ENCODE measurements at regions not wholly inside any gene's neighbourhood (a gene's known extent, or its start where the extent isn't known, plus 50 kb on each side); places are given as distances from the start of the nearest gene placed in this dataset.

GRCh38 chr10:125475815-125476214, 207.1 kb downstream of the TEX36 start:
- WGBS, 2 experiments (ENCODE audit: low coverage in 1 of 2, low lambda C conversion rate in 2 of 2, missing lambda C conversion rate in 2 of 2): 30 to 31% methylated on average over 2 of the region's 2 CpGs
- Histone ChIP-seq H2AFZ (no peak overlapping the region), H3K4me1 (ENCODE audit: insufficient read depth) (no peaks in the 10 kb centered on the region), H3K27ac (no peak overlapping the region), H3K79me2 (ENCODE audit: insufficient read depth) (no peaks in the 10 kb centered on the region), H3K4me2 (ENCODE audit: unreplicated experiment) (no peak overlapping the region), H3K9ac (no peak overlapping the region), H3K9me3 (ENCODE audit: low read depth) (no peaks in the 10 kb centered on the region), H4K20me1 (ENCODE audit: insufficient read depth) (no peaks in the 10 kb centered on the region), H3K4me3 (no peak overlapping the region), H3K9me2 (ENCODE audit: insufficient read depth) (no peaks in the 10 kb centered on the region), H3F3A (ENCODE audit: insufficient read depth) (no peaks in the 10 kb centered on the region), H3K36me3 (ENCODE audit: low read depth) (no peaks in the 10 kb centered on the region), H3K27me3 (replicated peaks; ENCODE audit: insufficient read depth) (peaks cover 9% of the 10 kb centered on the region; the same call in 1 of the 2 replicates)
- in situ Hi-C loops (cut with MboI): no loop called here
- DNase-seq: no peak
- no peak for TF ChIP-seq EZH2phosphoT487 (IDR thresholded peaks at IDR 0.05; ENCODE audit: insufficient read depth, low read depth)
- TF ChIP-seq EZH2 (IDR thresholded peaks at IDR 0.05; ENCODE audit: insufficient read depth, poor library complexity, severe bottlenecking): no peak

- Histone ChIP-seq H3K79me2 (ENCODE audit: insufficient read depth) (no peaks in the 10 kb centered on the region), H3K9ac (no peak overlapping the region), H4K20me1 (ENCODE audit: insufficient read depth) (no peaks in the 10 kb centered on the region), H3K27ac (no peak overlapping the region), H2AFZ (no peak overlapping the region), H3F3A (ENCODE audit: insufficient read depth) (no peaks in the 10 kb centered on the region), H3K9me2 (ENCODE audit: insufficient read depth) (no peaks in the 10 kb centered on the region), H3K27me3 (replicated peaks; ENCODE audit: insufficient read depth) (peaks cover 24% of the 10 kb centered on the region), H3K36me3 (ENCODE audit: low read depth) (no peaks in the 10 kb centered on the region), H3K4me2 (ENCODE audit: unreplicated experiment) (no peak overlapping the region), H3K4me1 (ENCODE audit: insufficient read depth) (no peaks in the 10 kb centered on the region), H3K9me3 (ENCODE audit: low read depth) (no peaks in the 10 kb centered on the region), H3K4me3 (no peak overlapping the region)
- in situ Hi-C loops (cut with MboI): no loop called here
- WGBS, 2 experiments (ENCODE audit: low coverage in 1 of 2, low lambda C conversion rate in 2 of 2, missing lambda C conversion rate in 2 of 2): 73 to 75% methylated on average over 7 of the region's 7 CpGs
- DNase-seq: no peak
- TF ChIP-seq EZH2 (IDR thresholded peaks at IDR 0.05; ENCODE audit: insufficient read depth, poor library complexity, severe bottlenecking): no peak
- TF ChIP-seq EZH2phosphoT487 (IDR thresholded peaks at IDR 0.05; ENCODE audit: insufficient read depth, low read depth): no peak
These were observed 209.7 kb downstream of the TEX36 start for GRCh38 chr10:125473143-125473793.

GRCh38 chr10:125472010-125472607, 210.9 kb downstream of the TEX36 start:
- no peak overlapping the region for H3K4me3 ChIP-seq
- H3K79me2 ChIP-seq (ENCODE audit: insufficient read depth): no peaks in the 10 kb centered on the region
- H3K36me3 ChIP-seq (ENCODE audit: low read depth): no peaks in the 10 kb centered on the region
- H3K9me2 ChIP-seq (ENCODE audit: insufficient read depth): no peaks in the 10 kb centered on the region
- H4K20me1 ChIP-seq (ENCODE audit: insufficient read depth): no peaks in the 10 kb centered on the region
- no peak overlapping the region for H3K4me2 ChIP-seq (ENCODE audit: unreplicated experiment)
- H3K27me3 ChIP-seq (replicated peaks; ENCODE audit: insufficient read depth): peaks cover 28% of the 10 kb centered on the region
- H3K9ac ChIP-seq: no peak overlapping the region
- no peak overlapping the region for H3K27ac ChIP-seq
- DNase-seq: no peak
- H2AFZ ChIP-seq: no peak overlapping the region
- in situ Hi-C loops (cut with MboI): no loop called here
- H3K4me1 ChIP-seq (ENCODE audit: insufficient read depth): no peaks in the 10 kb centered on the region
- 51 to 52% methylated on average over 4 of the region's 4 CpGs for WGBS, 2 experiments (ENCODE audit: low coverage in 1 of 2, low lambda C conversion rate in 2 of 2, missing lambda C conversion rate in 2 of 2)
- no peaks in the 10 kb centered on the region for H3F3A ChIP-seq (ENCODE audit: insufficient read depth)
- no peaks in the 10 kb centered on the region for H3K9me3 ChIP-seq (ENCODE audit: low read depth)
- TF ChIP-seq EZH2phosphoT487 (IDR thresholded peaks at IDR 0.05; ENCODE audit: insufficient read depth, low read depth): no peak
- TF ChIP-seq EZH2 (IDR thresholded peaks at IDR 0.05; ENCODE audit: insufficient read depth, poor library complexity, severe bottlenecking): no peak

GRCh38 chr10:125468278-125468677, 214.7 kb downstream of the TEX36 start:
- no peak overlapping the region for H3K9ac ChIP-seq
- TF ChIP-seq EZH2phosphoT487 (IDR thresholded peaks at IDR 0.05; ENCODE audit: insufficient read depth, low read depth) (no peak), EZH2 (IDR thresholded peaks at IDR 0.05; ENCODE audit: insufficient read depth, poor library complexity, severe bottlenecking) (no peak)
- H3K79me2 ChIP-seq (ENCODE audit: insufficient read depth): no peaks in the 10 kb centered on the region
- H3K27ac ChIP-seq: no peak overlapping the region
- H4K20me1 ChIP-seq (ENCODE audit: insufficient read depth): no peaks in the 10 kb centered on the region
- H3K4me2 ChIP-seq (ENCODE audit: unreplicated experiment): no peak overlapping the region
- WGBS, 2 experiments (ENCODE audit: low coverage in 1 of 2, low lambda C conversion rate in 2 of 2, missing lambda C conversion rate in 2 of 2): 69 to 74% methylated on average over 16 of the region's 16 CpGs
- H3K9me2 ChIP-seq (ENCODE audit: insufficient read depth): no peaks in the 10 kb centered on the region
- no peak for DNase-seq
- no peaks in the 10 kb centered on the region for H3K4me1 ChIP-seq (ENCODE audit: insufficient read depth)
- peaks cover 22% of the 10 kb centered on the region for H3K27me3 ChIP-seq (replicated peaks; ENCODE audit: insufficient read depth)
- H2AFZ ChIP-seq: no peak overlapping the region
- no peak overlapping the region for H3K4me3 ChIP-seq
- H3K9me3 ChIP-seq (ENCODE audit: low read depth): no peaks in the 10 kb centered on the region
- H3F3A ChIP-seq (ENCODE audit: insufficient read depth): no peaks in the 10 kb centered on the region
- in situ Hi-C loops (cut with MboI): no loop called here
- H3K36me3 ChIP-seq (ENCODE audit: low read depth): no peaks in the 10 kb centered on the region
